GM23338 (cell line): ENCODE measurements at regions not wholly inside any gene's neighbourhood (a gene's known extent, or its start where the extent isn't known, plus 50 kb on each side); places are given as distances from the start of the nearest gene placed in this dataset.

Experiments used
- ATAC-seq: fragments of 200-7000 bp; cut with Tn5 transposase; 3 replicates; pipeline ENCODE4 v1.9.1; 2020
- DNase-seq: peaks from one replicate; pipeline ENCODE4 v3.0.0-alpha.2; 2015; ENCODE audit warnings: low spot score
- H2AFZ ChIP-seq: fragments of 200-600 bp; sonication (generic); 2 replicates; pipeline ENCODE4 v1.8.0; 2016; ENCODE audit warnings: antibody characterized with exemption, mild to moderate bottlenecking, moderate library complexity
- H3F3A ChIP-seq: fragments of 200-600 bp; sonication (generic); replicated peaks from 2 replicates; pipeline ENCODE4 v1.8.0; 2017; ENCODE audit warnings: antibody characterized with exemption, mixed run types, low read depth
- H3K27ac ChIP-seq: fragments of 200-600 bp; sonication (generic); 2 replicates; pipeline ENCODE4 v1.6.1; 2016; ENCODE audit warnings: low read depth
- H3K27me3 ChIP-seq: fragments of 200-600 bp; sonication (generic); 2 replicates; pipeline ENCODE4 v1.8.0; 2016; ENCODE audit warnings: mild to moderate bottlenecking, mixed run types, moderate library complexity; ENCODE audit not compliant: insufficient read depth
- H3K36me3 ChIP-seq: fragments of 200-600 bp; sonication (generic); 2 replicates; pipeline ENCODE4 v1.8.0; 2016; ENCODE audit warnings: mild to moderate bottlenecking; ENCODE audit not compliant: insufficient read depth
- H3K4me1 ChIP-seq: fragments of 200-600 bp; sonication (generic); 2 replicates; pipeline ENCODE4 v1.8.0; 2016; ENCODE audit warnings: mild to moderate bottlenecking, moderate library complexity; ENCODE audit not compliant: insufficient read depth
- H3K4me2 ChIP-seq: fragments of 200-600 bp; sonication (generic); 2 replicates; pipeline ENCODE4 v1.7.1; 2017; ENCODE audit warnings: mixed run types
- H3K4me3 ChIP-seq: fragments of 200-600 bp; sonication (generic); 2 replicates; pipeline ENCODE4 v1.6.1; 2016; ENCODE audit warnings: mixed run types
- H3K79me2 ChIP-seq: fragments of 200-600 bp; sonication (generic); replicated peaks from 2 replicates; pipeline ENCODE4 v1.8.0; 2017; ENCODE audit warnings: mild to moderate bottlenecking; ENCODE audit not compliant: insufficient read depth
- H3K9me2 ChIP-seq: fragments of 200-600 bp; sonication (generic); 2 replicates; pipeline ENCODE4 v1.8.0; 2017; ENCODE audit not compliant: insufficient read depth
- H4K20me1 ChIP-seq: fragments of 200-600 bp; sonication (generic); replicated peaks from 2 replicates; pipeline ENCODE4 v1.8.0; 2017; ENCODE audit warnings: mild to moderate bottlenecking; ENCODE audit not compliant: insufficient read depth
- H3K27ac Mint-ChIP-seq: 2 replicates; pipeline ENCODE4 v1.8.0; 2020; ENCODE audit warnings: inconsistent platforms, mild to moderate bottlenecking, moderate library complexity, mixed read lengths
- H3K27me3 Mint-ChIP-seq: 3 replicates; pipeline ENCODE4 v1.8.0; 2022; ENCODE audit warnings: low read depth, mild to moderate bottlenecking, moderate library complexity, mixed read lengths, inconsistent platforms; ENCODE audit not compliant: insufficient read depth, poor library complexity
- H3K36me3 Mint-ChIP-seq: 3 replicates; pipeline ENCODE4 v1.8.0; 2021; ENCODE audit warnings: low read depth, mild to moderate bottlenecking, inconsistent platforms, moderate library complexity, mixed read lengths
- H3K4me1 Mint-ChIP-seq: 3 replicates; pipeline ENCODE4 v1.8.0; 2020; ENCODE audit warnings: mild to moderate bottlenecking, inconsistent platforms, mixed read lengths
- H3K4me3 Mint-ChIP-seq: 3 replicates; pipeline ENCODE4 v1.8.0; 2021; ENCODE audit warnings: moderate library complexity, mild to moderate bottlenecking, inconsistent platforms, mixed read lengths
- H3K9me3 Mint-ChIP-seq: 3 replicates; pipeline ENCODE4 v1.8.0; 2020; ENCODE audit warnings: moderate library complexity, mild to moderate bottlenecking, inconsistent platforms, mixed read lengths
- CREB1 ChIP-seq: fragments of 250-450 bp; sonication (Bioruptor Pico); IDR thresholded peaks from 2 replicates; pipeline ENCODE4 v1.5.0; 2020; ENCODE audit warnings: low read depth, mild to moderate bottlenecking, moderate library complexity
- CTCF ChIP-seq, 2 experiments: fragments of 200-600 bp in 1 of 2; sonication (generic) in 1 of 2; conservative IDR thresholded peaks; 2 replicates each; pipeline versions ENCODE4 v1.5.1 to v1.6.1; 2016 to 2017; ENCODE audit warnings: antibody characterized with exemption in 2 of 2, low read depth in 2 of 2, mild to moderate bottlenecking in 2 of 2, moderate library complexity in 1 of 2
- ETS1 ChIP-seq: IDR thresholded peaks from 2 replicates; pipeline ENCODE4 v1.6.1; 2016; ENCODE audit warnings: antibody characterized with exemption
- EZH2 ChIP-seq: fragments of 200-600 bp; sonication (generic); IDR thresholded peaks from one replicate; pipeline ENCODE4 v1.8.0; 2017; ENCODE audit warnings: antibody characterized with exemption, mild to moderate bottlenecking, low read depth; ENCODE audit not compliant: unreplicated experiment
- JUNB ChIP-seq: IDR thresholded peaks from one replicate; pipeline ENCODE4 v1.6.1; 2016; ENCODE audit warnings: antibody characterized with exemption; ENCODE audit not compliant: unreplicated experiment
- NANOG ChIP-seq: IDR thresholded peaks from 2 replicates; pipeline ENCODE4 v1.6.1; 2016; ENCODE audit warnings: antibody characterized with exemption, borderline replicate concordance
- POLR2AphosphoS5 ChIP-seq: IDR thresholded peaks from 2 replicates; pipeline ENCODE4 v1.6.1; 2016; ENCODE audit warnings: antibody characterized with exemption, low read depth
- REST ChIP-seq: IDR thresholded peaks from one replicate; pipeline ENCODE4 v1.6.1; 2018; ENCODE audit warnings: antibody characterized with exemption; ENCODE audit not compliant: unreplicated experiment
- ZNF114 ChIP-seq: fragments of 250-450 bp; sonication (Bioruptor Pico); IDR thresholded peaks from 2 replicates; pipeline ENCODE4 v1.5.0; 2020; ENCODE audit warnings: mild to moderate bottlenecking, moderate library complexity

- no peaks in the 10 kb centered on the region for H3K36me3 Mint-ChIP-seq
These were observed 213.6 kb upstream of the TBX20 start for GRCh38 chr7:35467456-35467978.

GRCh38 chr7:35465791-35466336 is 212.0 kb upstream of the TBX20 start:
- Histone ChIP-seq H3K4me2 (no peak overlapping the region), H3K27me3 (no peaks in the 10 kb centered on the region), H3K4me3 (no peak overlapping the region), H3F3A (no peaks in the 10 kb centered on the region), H2AFZ (0 out of 2 replicates have a peak overlapping the region, but pooled peaks have one; percentile 47), H3K4me1 (no peaks in the 10 kb centered on the region), H3K79me2 (no peaks in the 10 kb centered on the region), H3K9me2 (0 out of 2 replicates have a peak, but pooled peaks cover 8% of the 10 kb centered on the region), H3K36me3 (no peaks in the 10 kb centered on the region), H3K27ac (no peak overlapping the region), H4K20me1 (no peaks in the 10 kb centered on the region)
- no peak for ATAC-seq
- Mint-ChIP-seq H3K27me3 (peaks cover 12% of the 10 kb centered on the region), H3K36me3 (no peaks in the 10 kb centered on the region), H3K27ac (no peak overlapping the region), H3K4me1 (peaks cover 6% of the 10 kb centered on the region; the same call in 2 of the 3 replicates), H3K9me3 (no peaks in the 10 kb centered on the region), H3K4me3 (no peak overlapping the region)
- no peak for DNase-seq
- TF ChIP-seq NANOG (no peak), REST (no peak), POLR2AphosphoS5 (no peak), ETS1 (no peak), ZNF114 (CRISPR knock-in tag) (no peak)

More at GRCh38 chr7:35467456-35467978, 213.6 kb upstream of the TBX20 start:
- H3K4me2 ChIP-seq = no peak overlapping the region
- H3K4me3 ChIP-seq = no peak overlapping the region
- TF ChIP-seq CTCF (conservative IDR thresholded peaks at IDR 0.05; ENCODE audit: low read depth in 2 of 2) = no peak
- TF ChIP-seq ETS1 = no peak
- TF ChIP-seq CREB1 = no peak
- no peak for TF ChIP-seq ZNF114 (CRISPR knock-in tag)
- no peak for TF ChIP-seq JUNB
- TF ChIP-seq EZH2 = no peak
- Mint-ChIP-seq H3K27me3 (peaks cover 12% of the 10 kb centered on the region), H3K4me3 (no peak overlapping the region), H3K4me1 (peaks cover 6% of the 10 kb centered on the region; the same call in 2 of the 3 replicates), H3K27ac (no peak overlapping the region), H3K9me3 (no peaks in the 10 kb centered on the region)
- H3K27me3 ChIP-seq = no peaks in the 10 kb centered on the region
- no peak for ATAC-seq
- H3K9me2 ChIP-seq = 0 out of 2 replicates have a peak, but pooled peaks cover 4% of the 10 kb centered on the region
- no peaks in the 10 kb centered on the region for H4K20me1 ChIP-seq
- H3K79me2 ChIP-seq = no peaks in the 10 kb centered on the region
- no peak overlapping the region for H3K27ac ChIP-seq
- no peaks in the 10 kb centered on the region for H3K36me3 ChIP-seq
- H3F3A ChIP-seq = no peaks in the 10 kb centered on the region
- no peaks in the 10 kb centered on the region for H3K4me1 ChIP-seq
- DNase-seq = no peak
- H2AFZ ChIP-seq = no peak overlapping the region
